Muscle of arm (tissue), 1 donor: ENCODE measurements at regions not wholly inside any gene's neighbourhood (a gene's known extent, or its start where the extent isn't known, plus 50 kb on each side); places are given as distances from the start of the nearest gene placed in this dataset.

Source experiments
- DNase-seq: peaks from one replicate; pipeline ENCODE4 v3.0.0-alpha.2; 2013

DNA sequence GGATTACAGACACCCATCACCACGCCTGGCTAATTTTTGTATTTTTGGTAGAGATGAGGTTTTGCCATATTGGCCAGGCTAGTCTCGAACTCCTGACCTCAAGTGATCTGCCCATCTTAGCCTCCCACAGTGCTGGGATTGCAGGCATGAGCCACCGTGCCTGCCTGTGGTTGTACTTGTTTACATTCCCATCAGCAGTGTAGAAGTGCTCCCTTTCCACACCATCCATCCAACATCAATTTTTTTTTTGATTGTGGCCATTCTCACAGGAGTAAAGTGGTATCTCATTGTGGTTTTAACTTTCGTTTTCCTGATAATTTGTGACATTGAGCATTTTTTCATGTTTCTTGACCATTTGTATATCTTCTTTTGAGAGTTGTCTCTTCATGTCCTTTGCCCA lies 1019.4 kb upstream of the SLC10A2 start:
- no peak for DNase-seq

DNA sequence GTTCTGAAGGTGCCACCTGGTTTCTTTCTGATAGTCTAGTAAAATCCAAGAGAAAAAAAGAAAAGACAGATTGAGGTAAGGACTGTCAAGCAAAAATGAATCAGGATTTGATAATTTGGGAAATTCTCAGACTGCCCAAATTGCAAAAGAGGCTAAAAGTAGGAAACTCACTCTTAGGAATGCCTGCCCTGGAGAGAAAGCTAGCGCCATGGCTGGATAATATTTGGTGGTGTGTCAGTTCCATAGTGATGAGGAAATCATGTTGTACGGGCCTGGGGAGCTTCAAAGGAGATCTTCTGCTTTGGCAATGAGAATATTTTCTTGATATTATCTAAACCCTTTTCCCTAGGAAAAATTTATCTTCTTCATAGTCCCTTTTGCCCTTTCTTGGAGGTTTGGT lies 1008.1 kb upstream of the SLC10A2 start:
- DNase-seq, result no peak

DNA sequence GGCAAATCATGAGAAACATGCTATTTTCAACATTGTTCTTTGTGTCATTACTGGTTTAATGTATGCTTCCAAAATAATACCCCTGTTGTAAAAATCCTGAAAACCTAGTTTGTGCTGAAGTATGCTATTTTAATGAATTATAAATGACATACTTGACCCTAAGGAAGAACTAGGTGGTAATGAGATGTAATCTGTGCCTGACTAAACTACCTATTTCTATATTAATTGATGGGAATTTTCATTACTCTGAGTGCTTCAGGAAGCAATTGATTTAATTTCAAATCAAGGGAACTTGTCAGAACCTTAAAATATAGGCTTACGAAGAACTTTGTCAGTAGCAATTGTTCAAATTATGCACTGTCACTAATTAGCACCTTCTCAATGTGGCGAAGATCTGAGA lies 1005.6 kb upstream of the SLC10A2 start:
- no peak for DNase-seq

- no peak for DNase-seq
These were observed 999.1 kb upstream of the SLC10A2 start for GRCh38 chr13:104065328-104065727.

DNA sequence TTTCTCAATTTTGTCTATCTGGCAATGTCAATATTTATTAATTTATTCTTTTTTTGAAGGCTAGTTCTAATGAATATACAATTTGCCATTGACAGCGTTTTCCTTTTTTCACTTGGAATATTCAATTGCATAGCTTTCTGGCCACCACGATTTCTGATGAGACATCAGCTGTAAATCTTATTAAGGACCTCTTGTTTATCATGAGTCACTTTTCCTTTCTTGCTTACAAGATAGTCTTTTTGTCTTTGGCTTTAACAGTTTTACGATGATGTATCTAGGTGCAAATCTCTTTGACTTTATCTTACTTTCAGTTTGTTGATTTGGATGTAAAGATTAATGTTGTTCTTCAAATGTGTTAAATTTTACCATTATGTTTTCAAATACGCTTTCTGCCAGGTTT lies 991.6 kb upstream of the SLC10A2 start:
- DNase-seq, result no peak

- no peak for DNase-seq
These were observed 979.7 kb upstream of the SLC10A2 start for GRCh38 chr13:104045907-104046306.

GRCh38 chr13:104043184-104043583 lies 977.0 kb upstream of the SLC10A2 start:
- DNase-seq, result no peak

- DNase-seq, result no peak
These were observed 968.7 kb upstream of the SLC10A2 start for GRCh38 chr13:104034891-104035290.

DNA sequence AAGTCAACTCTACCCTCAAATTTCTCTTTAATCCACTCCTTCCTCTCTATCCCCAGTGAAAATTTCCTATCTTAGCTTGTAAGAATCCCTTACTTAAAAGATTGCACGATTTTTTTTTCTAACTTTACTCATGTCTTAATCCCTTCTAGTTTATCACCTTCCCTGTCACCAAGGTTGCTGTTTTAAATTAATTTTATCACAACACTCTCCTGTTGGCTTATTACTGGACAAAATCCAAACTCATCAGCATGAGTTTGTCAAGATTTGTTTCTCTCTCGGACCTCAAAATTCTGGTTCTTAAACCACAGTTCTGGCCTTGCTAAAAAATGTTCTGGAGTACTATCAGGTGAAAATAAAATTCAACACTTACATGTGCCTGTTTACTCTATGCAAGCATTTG lies 959.1 kb upstream of the SLC10A2 start:
- no peak for DNase-seq

- DNase-seq, result no peak
These were observed 958.4 kb upstream of the SLC10A2 start for GRCh38 chr13:104024416-104025170.

DNA sequence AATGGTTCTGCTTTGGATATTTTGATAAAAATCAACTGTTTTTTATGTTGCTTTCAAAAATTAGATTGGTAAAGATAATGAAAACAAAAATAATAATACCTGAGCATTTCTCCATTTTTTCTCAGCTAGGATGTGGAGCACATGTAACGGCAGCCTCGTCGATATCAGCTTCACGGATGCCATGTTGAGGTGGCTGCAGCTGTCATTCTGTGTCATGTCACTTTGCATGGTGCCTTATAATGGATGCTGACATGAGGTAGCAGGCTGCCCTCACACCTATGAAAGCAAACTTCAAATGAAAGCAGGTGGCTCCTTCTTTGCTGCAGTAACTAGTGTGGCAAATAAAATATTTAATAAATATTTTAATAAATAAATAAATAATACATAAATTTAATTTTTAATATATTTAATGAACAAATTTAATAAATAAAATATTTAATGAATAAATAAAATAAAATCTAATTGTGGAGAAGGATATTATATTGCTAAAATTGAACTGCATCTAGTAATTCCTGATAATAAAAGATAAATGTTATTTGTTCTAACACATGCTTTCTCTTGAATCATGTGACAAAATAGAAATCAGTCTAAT lies 955.7 kb upstream of the SLC10A2 start:
- no peak for DNase-seq

DNA sequence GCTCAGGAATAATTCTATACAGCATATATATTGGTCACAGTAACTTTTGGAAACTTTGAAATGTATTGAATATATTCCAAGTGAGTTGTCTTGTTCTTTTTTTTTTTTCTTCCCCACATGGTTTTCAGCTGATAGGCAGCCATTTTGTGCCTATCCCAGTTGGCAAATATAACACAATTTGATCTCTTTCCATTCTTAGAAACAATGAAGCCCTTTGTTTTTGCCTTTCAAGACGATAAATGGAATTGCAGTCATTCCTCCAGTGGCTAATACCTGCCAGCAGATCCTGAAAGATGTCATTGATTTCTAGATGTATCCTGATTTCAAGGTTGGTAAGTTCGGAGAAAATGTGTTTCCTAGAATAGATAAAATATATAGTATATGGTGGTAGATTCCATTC lies 951.1 kb upstream of the SLC10A2 start:
- no peak for DNase-seq

DNA sequence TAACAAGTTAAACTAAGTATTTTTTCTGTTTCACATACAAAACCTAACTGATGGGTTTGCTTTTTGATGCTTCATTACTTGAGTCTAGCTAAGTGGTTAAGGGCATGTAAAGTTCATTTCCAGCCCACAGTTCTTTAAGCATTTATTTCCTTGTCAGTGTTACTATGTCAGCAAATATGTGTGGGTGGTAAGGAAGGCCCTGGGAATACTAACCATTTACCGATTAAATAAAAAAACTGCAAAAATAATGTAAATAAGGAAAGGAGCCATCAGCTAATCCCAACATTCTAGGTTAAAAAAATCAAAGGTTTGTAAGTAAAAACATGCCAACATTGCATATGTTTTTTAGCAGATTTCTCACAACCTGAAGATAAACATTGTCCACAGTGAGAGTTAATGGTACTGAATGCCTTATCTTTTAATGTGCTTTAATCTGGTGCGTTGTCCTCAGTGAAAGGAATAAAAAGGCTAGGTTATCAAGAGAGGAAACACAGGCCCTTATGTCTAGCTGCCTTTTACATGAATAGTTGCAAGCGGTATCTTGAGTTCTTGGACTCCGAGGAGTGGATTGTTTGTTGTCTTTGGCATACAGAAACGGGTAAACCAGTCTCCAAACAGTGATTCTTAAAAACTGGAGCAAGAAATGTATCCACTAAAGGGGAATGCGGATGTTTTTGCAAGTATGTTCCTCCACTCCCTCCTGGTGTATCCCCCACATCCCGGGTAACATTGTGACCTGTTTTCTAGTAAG lies 949.6 kb upstream of the SLC10A2 start:
- no peak for DNase-seq

GRCh38 chr13:104014803-104015645 lies 948.8 kb upstream of the SLC10A2 start:
- no peak for DNase-seq

GRCh38 chr13:104011505-104012241 lies 945.5 kb upstream of the SLC10A2 start:
- peak; percentile 20 for DNase-seq

GRCh38 chr13:104008541-104009435 lies 942.6 kb upstream of the SLC10A2 start:
- no peak for DNase-seq

GRCh38 chr13:104008075-104008474 lies 941.9 kb upstream of the SLC10A2 start:
- DNase-seq, result no peak

GRCh38 chr13:104006625-104007075 lies 940.4 kb upstream of the SLC10A2 start:
- DNase-seq, result no peak

DNA sequence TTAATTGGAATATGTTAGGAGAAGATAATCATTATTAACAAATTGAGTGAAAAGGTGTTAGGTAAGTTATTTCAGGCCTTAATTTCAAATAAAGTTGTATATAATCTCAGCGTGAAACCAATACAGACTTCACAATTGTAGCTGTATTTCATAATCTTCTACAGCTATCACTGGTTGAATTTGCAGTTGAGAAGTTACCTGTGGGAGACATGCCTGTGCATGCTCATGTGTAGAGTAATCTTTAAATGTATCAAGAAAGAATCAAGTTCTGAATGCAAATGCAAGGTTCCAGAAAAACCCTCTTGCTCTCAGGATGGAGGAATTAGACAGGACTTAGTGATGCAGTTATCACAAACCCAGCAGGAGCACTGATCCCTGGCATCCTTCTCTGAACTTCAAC lies 938.4 kb upstream of the SLC10A2 start:
- no peak for DNase-seq

DNA sequence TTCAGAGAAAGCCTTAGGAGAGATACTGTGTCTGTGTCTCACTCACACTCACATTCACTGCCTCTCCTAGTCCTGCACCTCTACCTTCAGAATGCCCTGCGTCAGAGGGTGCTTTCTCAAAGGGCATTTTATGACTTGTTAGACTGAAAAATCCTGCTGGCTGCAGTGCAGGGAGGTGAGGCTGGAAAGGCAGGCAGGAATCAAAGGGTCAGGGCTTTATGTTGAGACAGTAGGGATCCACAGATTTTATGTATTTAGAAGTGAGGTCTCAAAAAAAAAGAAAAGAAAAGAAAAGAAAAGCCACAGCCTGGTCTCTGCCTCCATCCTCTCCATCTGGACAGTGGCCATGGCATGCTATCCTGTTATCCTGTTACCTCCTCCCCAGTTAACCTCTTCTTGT lies 936.0 kb upstream of the SLC10A2 start:
- no peak for DNase-seq
